PFSK-1 (cell line): ENCODE measurements at regions not wholly inside any gene's neighbourhood (a gene's known extent, or its start where the extent isn't known, plus 50 kb on each side); places are given as distances from the start of the nearest gene placed in this dataset.

Source experiments
- FOXP2 ChIP-seq: optimal IDR thresholded peaks from 2 replicates; pipeline ENCODE3; 2011; ENCODE audit warnings: borderline replicate concordance, control low read depth, inconsistent platforms; ENCODE audit not compliant: insufficient read depth; ENCODE audit errors: extremely low read length, extremely low read depth
- POLR2AphosphoS5 ChIP-seq: IDR thresholded peaks from 2 replicates; pipeline ENCODE4 v1.6.1; 2012; ENCODE audit warnings: low read depth, mild to moderate bottlenecking, control low read depth, low read length, moderate library complexity
- TAF1 ChIP-seq: IDR thresholded peaks from 2 replicates; pipeline ENCODE4 v1.6.1; 2012; ENCODE audit warnings: low read length, control low read depth, borderline replicate concordance; ENCODE audit not compliant: insufficient read depth
- TF ChIP-seq, protein P1 (sequence below), 2 experiments: IDR thresholded peaks; 2 replicates each; pipeline versions ENCODE4 v1.6.1 to v1.8.0; 2011 to 2012; ENCODE audit warnings: low read depth in 2 of 2, low read length in 2 of 2, control low read depth in 1 of 2, inconsistent platforms in 1 of 2, mild to moderate bottlenecking in 1 of 2, moderate library complexity in 1 of 2; ENCODE audit not compliant: insufficient read depth in 1 of 2

DNA sequence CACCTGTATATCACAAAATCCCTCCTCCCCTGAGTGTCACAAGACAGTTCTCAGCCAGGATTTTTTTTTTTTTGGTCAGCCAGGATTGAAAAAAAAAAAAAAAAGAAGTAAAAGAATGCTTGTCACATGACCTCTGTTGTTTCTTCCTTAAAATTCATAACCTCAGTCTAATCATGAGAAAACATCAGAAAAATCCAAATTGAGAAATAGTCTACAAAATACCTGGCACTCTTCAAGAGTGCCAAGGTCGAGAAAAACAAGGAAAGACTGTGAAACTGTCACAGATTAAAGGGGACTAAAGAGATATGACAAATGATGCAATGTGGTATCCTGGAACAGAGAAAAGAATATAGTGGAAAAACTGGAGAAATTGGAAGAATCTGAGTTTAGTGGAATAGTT is 58.5 kb upstream of the SUB1 start:
- TF ChIP-seq POLR2AphosphoS5 (no peak), FOXP2 (no peak), TAF1 (no peak)
- TF ChIP-seq, protein P1, sequence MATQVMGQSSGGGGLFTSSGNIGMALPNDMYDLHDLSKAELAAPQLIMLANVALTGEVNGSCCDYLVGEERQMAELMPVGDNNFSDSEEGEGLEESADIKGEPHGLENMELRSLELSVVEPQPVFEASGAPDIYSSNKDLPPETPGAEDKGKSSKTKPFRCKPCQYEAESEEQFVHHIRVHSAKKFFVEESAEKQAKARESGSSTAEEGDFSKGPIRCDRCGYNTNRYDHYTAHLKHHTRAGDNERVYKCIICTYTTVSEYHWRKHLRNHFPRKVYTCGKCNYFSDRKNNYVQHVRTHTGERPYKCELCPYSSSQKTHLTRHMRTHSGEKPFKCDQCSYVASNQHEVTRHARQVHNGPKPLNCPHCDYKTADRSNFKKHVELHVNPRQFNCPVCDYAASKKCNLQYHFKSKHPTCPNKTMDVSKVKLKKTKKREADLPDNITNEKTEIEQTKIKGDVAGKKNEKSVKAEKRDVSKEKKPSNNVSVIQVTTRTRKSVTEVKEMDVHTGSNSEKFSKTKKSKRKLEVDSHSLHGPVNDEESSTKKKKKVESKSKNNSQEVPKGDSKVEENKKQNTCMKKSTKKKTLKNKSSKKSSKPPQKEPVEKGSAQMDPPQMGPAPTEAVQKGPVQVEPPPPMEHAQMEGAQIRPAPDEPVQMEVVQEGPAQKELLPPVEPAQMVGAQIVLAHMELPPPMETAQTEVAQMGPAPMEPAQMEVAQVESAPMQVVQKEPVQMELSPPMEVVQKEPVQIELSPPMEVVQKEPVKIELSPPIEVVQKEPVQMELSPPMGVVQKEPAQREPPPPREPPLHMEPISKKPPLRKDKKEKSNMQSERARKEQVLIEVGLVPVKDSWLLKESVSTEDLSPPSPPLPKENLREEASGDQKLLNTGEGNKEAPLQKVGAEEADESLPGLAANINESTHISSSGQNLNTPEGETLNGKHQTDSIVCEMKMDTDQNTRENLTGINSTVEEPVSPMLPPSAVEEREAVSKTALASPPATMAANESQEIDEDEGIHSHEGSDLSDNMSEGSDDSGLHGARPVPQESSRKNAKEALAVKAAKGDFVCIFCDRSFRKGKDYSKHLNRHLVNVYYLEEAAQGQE (IDR thresholded peaks at IDR 0.05; ENCODE audit: insufficient read depth in 1 of 2, low read depth in 2 of 2, low read length in 2 of 2): no peak
